ENCODE measurements at regions not wholly inside any gene's neighbourhood (a gene's known extent, or its start where the extent isn't known, plus 50 kb on each side); places are given as distances from the start of the nearest gene placed in this dataset.

GRCh38 chr7:91633013-91633441, 247.5 kb downstream of the MTERF1 start:
- no peak for TF ChIP-seq EZH2 (IDR thresholded peaks at IDR 0.05; ENCODE audit: borderline replicate concordance, insufficient read depth, low read length, poor library complexity, severe bottlenecking)
- no peak for TF ChIP-seq SMC3 (conservative IDR thresholded peaks at IDR 0.05; ENCODE audit: poor library complexity)
- no peak for TF ChIP-seq POLR2AphosphoS5 (IDR thresholded peaks at IDR 0.05)
- TF ChIP-seq TAF1 (IDR thresholded peaks at IDR 0.05; ENCODE audit: low read depth): no peak
- TF ChIP-seq RAD21 (conservative IDR thresholded peaks at IDR 0.05): no peak
- no peak for TF ChIP-seq MXI1 (conservative IDR thresholded peaks at IDR 0.05; ENCODE audit: poor library complexity, severe bottlenecking)
- TF ChIP-seq CTCF (IDR thresholded peaks at IDR 0.05; ENCODE audit: poor library complexity, severe bottlenecking): no peak
- TF ChIP-seq REST (IDR thresholded peaks at IDR 0.05; ENCODE audit: borderline replicate concordance): no peak
- no peak for TF ChIP-seq EP300 (conservative IDR thresholded peaks at IDR 0.05; ENCODE audit: poor library complexity, severe bottlenecking)
- Histone ChIP-seq H3K4me3 (ENCODE audit: low read length) (no peak overlapping the region), H3K79me2 (replicated peaks; ENCODE audit: insufficient read depth, low read length) (no peaks in the 10 kb centered on the region), H3K36me3 (ENCODE audit: insufficient read depth, low read length) (no peaks in the 10 kb centered on the region), H3K9me3 (ENCODE audit: low read length) (no peaks in the 10 kb centered on the region), H3K9me2 (ENCODE audit: insufficient read depth, low read length) (no peaks in the 10 kb centered on the region), H3K27ac (ENCODE audit: low read length) (no peak overlapping the region), H2AFZ (ENCODE audit: low read depth, low read length) (no peak overlapping the region), H3K27me3 (ENCODE audit: insufficient read depth, low read depth, low read length) (no peaks in the 10 kb centered on the region), H3K4me2 (ENCODE audit: low read length) (no peak overlapping the region), H3F3A (ENCODE audit: insufficient read depth, low read length, poor library complexity, severe bottlenecking) (no peaks in the 10 kb centered on the region), H4K20me1 (ENCODE audit: insufficient read depth) (no peaks in the 10 kb centered on the region), H3K9ac (ENCODE audit: low read length) (no peak overlapping the region)

- TF ChIP-seq CTCF (IDR thresholded peaks at IDR 0.05; ENCODE audit: poor library complexity, severe bottlenecking): no peak
- no peak for TF ChIP-seq TAF1 (IDR thresholded peaks at IDR 0.05; ENCODE audit: low read depth)
- no peak for TF ChIP-seq REST (IDR thresholded peaks at IDR 0.05; ENCODE audit: borderline replicate concordance)
- Histone ChIP-seq H3K9me2 (ENCODE audit: insufficient read depth, low read length) (no peaks in the 10 kb centered on the region), H3K79me2 (replicated peaks; ENCODE audit: insufficient read depth, low read length) (no peaks in the 10 kb centered on the region), H3F3A (ENCODE audit: insufficient read depth, low read length, poor library complexity, severe bottlenecking) (no peaks in the 10 kb centered on the region), H3K4me3 (ENCODE audit: low read length) (no peak overlapping the region), H3K9ac (ENCODE audit: low read length) (no peak overlapping the region), H3K4me2 (ENCODE audit: low read length) (no peak overlapping the region), H3K36me3 (ENCODE audit: insufficient read depth, low read length) (no peaks in the 10 kb centered on the region), H3K27me3 (ENCODE audit: insufficient read depth, low read depth, low read length) (no peaks in the 10 kb centered on the region), H4K20me1 (ENCODE audit: insufficient read depth) (no peaks in the 10 kb centered on the region), H3K9me3 (ENCODE audit: low read length) (no peaks in the 10 kb centered on the region), H3K27ac (ENCODE audit: low read length) (no peak overlapping the region), H2AFZ (ENCODE audit: low read depth, low read length) (no peak overlapping the region)
Observed at GRCh38 chr7:91634485-91635177, 245.9 kb downstream of the MTERF1 start.

Data from neural cell (in vitro differentiated cells).